Adrenal gland (tissue), 9 donors: ENCODE measurements at regions not wholly inside any gene's neighbourhood (a gene's known extent, or its start where the extent isn't known, plus 50 kb on each side); places are given as distances from the start of the nearest gene placed in this dataset.
A peak's percentile ranks its signal among the peaks of the same experiment; 100 is the strongest.
"Not testable (repeated sequence)": the region's sequence is repeated elsewhere in the genome, so short reads cannot be mapped to it uniquely, and the experiment has no call there.

Experiments used
- DNase-seq, 7 donors: peaks; one replicate each; pipeline ENCODE4 v3.0.0-alpha.2; 2019 to 2020
- H3K27ac ChIP-seq, 5 donors: fragments of 200-600 bp; sonication (generic) in 4 of 5; 1 replicate in 3 of 5; 2 replicates in 2 of 5; pipeline versions ENCODE4 v1.5.1 to v1.8.0; 2016 to 2020; ENCODE audit warnings: mild to moderate bottlenecking in 1 of 5
- H3K27me3 ChIP-seq: fragments of 200-600 bp; 2 replicates; pipeline ENCODE4 v1.8.0; 2021
- H3K36me3 ChIP-seq, 2 donors: fragments of 200-600 bp; replicated peaks in 1 of 2; 1 replicate in 1 of 2; 2 replicates in 1 of 2; pipeline versions ENCODE4 v1.5.1 to v1.8.0; 2018 to 2022
- H3K4me1 ChIP-seq, 2 donors: fragments of 200-600 bp; replicated peaks in 1 of 2; 1 replicate in 1 of 2; 2 replicates in 1 of 2; pipeline versions ENCODE4 v1.5.1 to v1.8.0; 2018 to 2021
- H3K4me3 ChIP-seq, 4 donors: fragments of 200-600 bp; sonication (generic) in 3 of 4; one replicate each; pipeline ENCODE4 v1.5.1; 2016 to 2018
- H3K9me3 ChIP-seq, 3 donors: fragments of 200-600 bp; sonication (generic) in 1 of 3; replicated peaks in 1 of 3; 1 replicate in 2 of 3; 2 replicates in 1 of 3; pipeline versions ENCODE4 v1.5.1 to v1.8.0; 2016 to 2021
- CTCF ChIP-seq, 6 experiments: fragments of 450-650 bp in 4 of 6; fragments of 200-600 bp in 2 of 6; sonication (generic) in 1 of 6; IDR thresholded peaks; 1 replicate in 5 of 6; 2 replicates in 1 of 6; pipeline versions ENCODE4 v1.5.1 to v1.8.0; 2016 to 2021; ENCODE audit warnings: antibody characterized with exemption in 6 of 6, mild to moderate bottlenecking in 2 of 6, moderate library complexity in 1 of 6
- POLR2A ChIP-seq, 2 donors: fragments of 450-650 bp; IDR thresholded peaks; one replicate each; pipeline ENCODE4 v1.6.1; 2017; ENCODE audit warnings: antibody characterized with exemption in 2 of 2, mild to moderate bottlenecking in 2 of 2, moderate library complexity in 1 of 2
- WGBS, 4 donors: extraction: QIAGEN DNeasy Blood & Tissue Kit in 2 of 4; methylation state at CpG; one replicate each; pipeline versions ENCODE4 v1.1.5 to v1.1.7; 2013 to 2017; 5-methylcytosine and 5-hydroxymethylcytosine counted together
- intact Hi-C, 2 donors: fragments of 100-400 bp; cut with DNase I; formaldehyde crosslinking; loops; one replicate each; pipeline versions ENCODE4 v1.14.1 to v1.15.0; 2022 to 2023
- donor health status: healthy with polysubstance abuse.
- donor health status: Bipolar disorder and iron deficiency.
- donor health status: DM: yes; HTN: yes; CAD: no.
- donor health status: DM: no; HTN: no; CAD: no.
- donor health status: DM: no; HTN: no; CAD: no.

DNA sequence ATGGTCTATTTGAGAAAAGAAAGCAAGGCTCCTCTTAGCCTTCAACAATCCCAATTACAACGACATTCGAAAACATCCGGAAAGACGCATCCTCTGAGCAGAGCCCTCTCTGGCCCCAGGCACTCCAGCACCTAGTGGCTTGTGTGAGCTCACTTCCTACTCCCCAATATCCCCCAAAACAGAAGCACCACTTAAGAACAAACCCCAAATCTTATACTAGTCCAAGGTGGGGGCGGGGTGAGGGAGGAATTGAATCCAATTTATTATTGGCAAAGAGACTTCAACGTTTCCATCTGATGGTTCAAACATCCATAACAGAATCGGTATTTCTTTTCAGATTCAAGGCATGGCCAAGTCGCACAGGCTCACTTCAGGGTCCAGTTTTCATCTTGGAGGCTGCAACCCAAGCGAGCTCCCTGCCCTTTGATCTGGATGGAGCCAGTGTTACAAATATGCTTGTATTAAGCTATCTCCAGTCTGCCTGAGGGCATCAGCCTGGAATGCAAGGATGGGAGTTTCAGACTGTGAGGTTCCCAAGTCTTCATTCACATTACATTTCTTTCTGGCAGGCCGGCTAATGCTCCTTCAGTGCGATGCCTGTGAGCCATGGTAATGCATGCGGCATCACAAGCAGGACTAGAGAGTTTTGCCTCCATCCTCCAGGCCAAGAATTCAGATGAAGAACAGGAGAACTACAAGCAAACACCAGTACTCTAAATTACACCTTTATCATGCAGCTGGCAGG lies 132.5 kb upstream of the FOXN3 start:
- WGBS, 4 donors = 92 to 97% (median 95%) methylated on average over 12 of the region's 12 CpGs
- DNase-seq = no peak
- no peaks in the 10 kb centered on the region for H3K4me1 ChIP-seq

GRCh38 chr14:89547047-89547446 lies 130.0 kb upstream of the FOXN3 start:
- H3K4me1 ChIP-seq, intact Hi-C loops: not testable (repeated sequence)

More for the DNA sequence above, 132.5 kb upstream of the FOXN3 start:
- TF ChIP-seq POLR2A (IDR thresholded peaks at IDR 0.05) = no peak
- TF ChIP-seq CTCF (IDR thresholded peaks at IDR 0.05) = no peak
- intact Hi-C loops = no loop called here
- Histone ChIP-seq H3K9me3 (no peaks in the 10 kb centered on the region), H3K4me3 (no peak overlapping the region), H3K36me3 (no peaks in the 10 kb centered on the region), H3K27ac (no peak overlapping the region), H3K27me3 (no peaks in the 10 kb centered on the region)

GRCh38 chr14:89544636-89545301 lies 127.7 kb upstream of the FOXN3 start:
- H3K27me3 ChIP-seq = no peaks in the 10 kb centered on the region
- H3K36me3 ChIP-seq = no peaks in the 10 kb centered on the region
- no peaks in the 10 kb centered on the region for H3K4me1 ChIP-seq
- H3K27ac ChIP-seq = no peak overlapping the region
- TF ChIP-seq POLR2A (IDR thresholded peaks at IDR 0.05) = no peak
- TF ChIP-seq CTCF (IDR thresholded peaks at IDR 0.05) = no peak
- intact Hi-C loops = no loop called here
- no peak overlapping the region for H3K4me3 ChIP-seq
- WGBS, 4 donors = 88 to 100% (median 93%) methylated on average over 6 of the region's 6 CpGs
- DNase-seq = no peak
- no peaks in the 10 kb centered on the region for H3K9me3 ChIP-seq

More at GRCh38 chr14:89547047-89547446, 130.0 kb upstream of the FOXN3 start:
- 78 to 99% (median 94%) methylated on average over 5 of the region's 5 CpGs for WGBS, 4 donors
- not testable (repeated sequence) for H3K4me3 ChIP-seq, DNase-seq, H3K27ac ChIP-seq, H3K36me3 ChIP-seq, H3K27me3 ChIP-seq, H3K9me3 ChIP-seq

- TF ChIP-seq POLR2A (IDR thresholded peaks at IDR 0.05) = no peak
- no peak overlapping the region for H3K27ac ChIP-seq
- H3K27me3 ChIP-seq = no peaks in the 10 kb centered on the region
- H3K4me3 ChIP-seq = no peak overlapping the region
- 64 to 73% (median 67%) methylated on average over 7 of the region's 7 CpGs for WGBS, 4 donors
- DNase-seq = peak in 1 of 7 donors; percentile 59
- no peaks in the 10 kb centered on the region for H3K36me3 ChIP-seq
- intact Hi-C loops = no loop called here
- H3K4me1 ChIP-seq = no peaks in the 10 kb centered on the region
- H3K9me3 ChIP-seq = no peaks in the 10 kb centered on the region
Observed at GRCh38 chr14:89543425-89543790, 126.4 kb upstream of the FOXN3 start.

DNA sequence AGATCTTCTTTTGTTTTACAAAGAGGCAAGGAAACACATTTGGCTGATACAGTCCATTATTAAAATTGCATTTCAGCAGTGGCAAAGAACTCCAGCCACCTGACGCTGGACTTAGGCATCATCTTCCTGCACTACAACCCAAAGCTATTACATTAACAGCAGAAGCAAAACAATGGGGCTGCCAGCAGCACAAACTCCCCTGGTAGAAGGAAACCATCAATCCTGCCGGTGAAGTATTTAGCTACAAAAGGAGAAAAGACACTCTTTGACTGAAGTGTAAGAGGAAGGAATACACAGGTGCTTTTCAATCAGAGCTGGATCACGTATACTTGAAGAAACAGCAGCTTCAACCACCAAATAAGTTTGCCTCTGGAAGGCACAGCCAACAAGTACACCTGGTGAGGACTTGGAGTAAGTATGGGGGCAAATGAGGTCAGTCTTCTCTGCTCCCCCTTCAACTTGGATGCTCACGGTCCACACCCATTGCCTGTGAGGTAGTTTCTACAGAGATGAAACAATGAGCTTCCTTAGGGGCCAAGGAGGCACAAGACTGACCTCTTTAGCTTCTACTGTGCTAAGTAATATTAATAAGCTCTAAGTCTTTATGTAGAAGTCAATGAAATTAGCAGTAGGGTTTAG lies 125.9 kb upstream of the FOXN3 start:
- no peak overlapping the region for H3K27ac ChIP-seq

More for the DNA sequence above, 125.9 kb upstream of the FOXN3 start:
- DNase-seq = no peak
- H3K9me3 ChIP-seq = no peaks in the 10 kb centered on the region
- no peak overlapping the region for H3K4me3 ChIP-seq
- H3K27me3 ChIP-seq = no peaks in the 10 kb centered on the region
- WGBS, 4 donors = 59 to 75% (median 64%) methylated on average over 4 of the region's 4 CpGs
- H3K36me3 ChIP-seq = no peaks in the 10 kb centered on the region
- no peaks in the 10 kb centered on the region for H3K4me1 ChIP-seq
- TF ChIP-seq CTCF (IDR thresholded peaks at IDR 0.05) (no peak), POLR2A (IDR thresholded peaks at IDR 0.05) (no peak)
- intact Hi-C loops = no loop called here
